C4-2B (cell line): ENCODE measurements at regions not wholly inside any gene's neighbourhood (a gene's known extent, or its start where the extent isn't known, plus 50 kb on each side); places are given as distances from the start of the nearest gene placed in this dataset.

Experiments
- ZFX ChIP-seq: fragments of 450-650 bp; IDR thresholded peaks from 2 replicates; pipeline ENCODE4 v1.6.1; 2017
- TF ChIP-seq, protein P1 (sequence below): fragments of 450-650 bp; conservative IDR thresholded peaks from 2 replicates; pipeline ENCODE4 v1.5.1; 2017; ENCODE audit warnings: mild to moderate bottlenecking

DNA sequence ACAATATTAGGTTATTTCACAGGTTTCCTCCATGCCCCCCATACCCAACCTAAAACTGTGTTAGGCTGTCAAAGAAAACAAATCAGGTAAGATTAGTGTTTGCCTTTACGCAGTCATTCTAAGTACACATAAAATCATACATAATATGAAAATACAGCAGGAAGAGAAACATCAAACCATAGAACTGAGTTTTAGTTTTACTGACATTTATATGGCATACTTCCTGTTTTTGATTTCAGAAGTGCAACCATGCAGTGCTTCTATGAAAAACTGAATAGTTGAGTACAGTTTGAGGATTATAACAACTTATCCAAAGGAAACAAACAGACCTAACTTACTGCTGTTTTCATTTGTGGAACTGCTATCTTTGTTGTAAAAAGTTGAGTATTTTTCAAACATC lies 91.3 kb downstream of the KCNRG start:
- TF ChIP-seq, protein P1, sequence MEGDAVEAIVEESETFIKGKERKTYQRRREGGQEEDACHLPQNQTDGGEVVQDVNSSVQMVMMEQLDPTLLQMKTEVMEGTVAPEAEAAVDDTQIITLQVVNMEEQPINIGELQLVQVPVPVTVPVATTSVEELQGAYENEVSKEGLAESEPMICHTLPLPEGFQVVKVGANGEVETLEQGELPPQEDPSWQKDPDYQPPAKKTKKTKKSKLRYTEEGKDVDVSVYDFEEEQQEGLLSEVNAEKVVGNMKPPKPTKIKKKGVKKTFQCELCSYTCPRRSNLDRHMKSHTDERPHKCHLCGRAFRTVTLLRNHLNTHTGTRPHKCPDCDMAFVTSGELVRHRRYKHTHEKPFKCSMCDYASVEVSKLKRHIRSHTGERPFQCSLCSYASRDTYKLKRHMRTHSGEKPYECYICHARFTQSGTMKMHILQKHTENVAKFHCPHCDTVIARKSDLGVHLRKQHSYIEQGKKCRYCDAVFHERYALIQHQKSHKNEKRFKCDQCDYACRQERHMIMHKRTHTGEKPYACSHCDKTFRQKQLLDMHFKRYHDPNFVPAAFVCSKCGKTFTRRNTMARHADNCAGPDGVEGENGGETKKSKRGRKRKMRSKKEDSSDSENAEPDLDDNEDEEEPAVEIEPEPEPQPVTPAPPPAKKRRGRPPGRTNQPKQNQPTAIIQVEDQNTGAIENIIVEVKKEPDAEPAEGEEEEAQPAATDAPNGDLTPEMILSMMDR, result no peak
- TF ChIP-seq ZFX, result no peak
